Stimulated activated naive CD8-positive, alpha-beta T cell treated with anti-CD3 and anti-CD28 coated beads, Interleukin-15, amount 100 ng/mL, for 72 hours (primary cell): ENCODE measurements at regions not wholly inside any gene's neighbourhood (a gene's known extent, or its start where the extent isn't known, plus 50 kb on each side); places are given as distances from the start of the nearest gene placed in this dataset.

Source experiments
- ATAC-seq: fragments of 150-1000 bp; cut with Tn5 transposase; 2 replicates; pipeline ENCODE4 v1.10.0; 2021; ENCODE audit warnings: mild to moderate bottlenecking, moderate library complexity
- DNase-seq, 2 donors: peaks; one replicate each; pipeline ENCODE4 v3.0.0; 2021 to 2022
- H3K27ac Mint-ChIP-seq, 2 donors: one replicate each; pipeline ENCODE4 v1.8.0; 2022; ENCODE audit warnings: mild to moderate bottlenecking in 2 of 2, mixed read lengths in 2 of 2, moderate library complexity in 2 of 2
- H3K27me3 Mint-ChIP-seq: one replicate; pipeline ENCODE4 v1.8.0; 2022; ENCODE audit warnings: mixed read lengths
- H3K4me1 Mint-ChIP-seq: one replicate; pipeline ENCODE4 v1.8.0; 2022; ENCODE audit warnings: mild to moderate bottlenecking, mixed read lengths
- H3K4me3 Mint-ChIP-seq, 2 donors: one replicate each; pipeline ENCODE4 v1.8.0; 2022; ENCODE audit warnings: mild to moderate bottlenecking in 2 of 2, mixed read lengths in 2 of 2, moderate library complexity in 1 of 2
- H3K9me3 Mint-ChIP-seq, 2 donors: one replicate each; pipeline ENCODE4 v1.8.0; 2022; ENCODE audit warnings: mixed read lengths in 2 of 2

DNA sequence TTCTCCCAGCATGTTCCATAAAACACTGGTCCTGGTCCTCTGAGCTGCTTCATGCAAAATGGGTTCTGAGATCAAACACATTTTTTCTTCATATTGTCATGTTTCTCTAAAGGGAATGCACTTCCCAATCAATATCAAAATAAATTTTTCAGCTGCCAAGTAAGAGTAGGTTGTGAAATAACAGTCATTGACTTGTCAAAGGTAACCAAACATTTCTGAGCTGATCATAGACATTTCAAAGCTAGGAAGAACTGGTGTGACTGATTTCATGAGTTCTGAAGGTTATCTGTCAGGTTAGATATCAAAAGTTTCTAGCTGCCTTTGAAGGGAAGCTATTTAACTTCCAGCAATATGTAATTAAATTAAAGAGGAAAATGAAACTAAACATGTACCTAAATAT lies 770.9 kb downstream of the TBL1XR1 start:
- Mint-ChIP-seq H3K9me3 (no peaks in the 10 kb centered on the region), H3K4me1 (no peaks in the 10 kb centered on the region)

DNA sequence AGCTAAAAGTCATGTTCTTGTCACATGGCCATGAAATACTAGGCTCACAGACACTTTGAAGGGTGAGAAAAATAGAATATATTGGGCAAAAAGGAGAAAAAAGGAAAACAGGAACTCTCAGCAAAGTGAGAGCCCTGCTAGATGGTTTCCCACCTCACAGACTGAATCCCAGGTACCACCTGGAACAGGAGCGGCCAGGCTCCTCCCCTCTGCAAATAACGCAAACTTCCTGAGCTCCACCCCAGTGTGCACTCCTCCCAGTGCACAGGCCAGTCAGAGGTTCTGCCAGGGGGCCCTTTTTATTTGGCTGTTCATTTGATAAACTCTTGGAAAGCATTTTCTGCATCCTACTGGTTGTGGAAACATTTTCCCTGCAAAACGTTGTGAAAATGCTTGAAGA lies 780.4 kb downstream of the TBL1XR1 start:
- Mint-ChIP-seq H3K4me1 (no peaks in the 10 kb centered on the region), H3K9me3 (no peaks in the 10 kb centered on the region), H3K27ac (no peak overlapping the region), H3K27me3 (no peaks in the 10 kb centered on the region), H3K4me3 (no peak overlapping the region)
- ATAC-seq = no peak
- no peak for DNase-seq

More for the DNA sequence above, 770.9 kb downstream of the TBL1XR1 start:
- H3K27me3 Mint-ChIP-seq = no peaks in the 10 kb centered on the region
- ATAC-seq (no peak), DNase-seq (no peak)
- H3K27ac Mint-ChIP-seq = no peak overlapping the region
- H3K4me3 Mint-ChIP-seq = no peak overlapping the region

DNA sequence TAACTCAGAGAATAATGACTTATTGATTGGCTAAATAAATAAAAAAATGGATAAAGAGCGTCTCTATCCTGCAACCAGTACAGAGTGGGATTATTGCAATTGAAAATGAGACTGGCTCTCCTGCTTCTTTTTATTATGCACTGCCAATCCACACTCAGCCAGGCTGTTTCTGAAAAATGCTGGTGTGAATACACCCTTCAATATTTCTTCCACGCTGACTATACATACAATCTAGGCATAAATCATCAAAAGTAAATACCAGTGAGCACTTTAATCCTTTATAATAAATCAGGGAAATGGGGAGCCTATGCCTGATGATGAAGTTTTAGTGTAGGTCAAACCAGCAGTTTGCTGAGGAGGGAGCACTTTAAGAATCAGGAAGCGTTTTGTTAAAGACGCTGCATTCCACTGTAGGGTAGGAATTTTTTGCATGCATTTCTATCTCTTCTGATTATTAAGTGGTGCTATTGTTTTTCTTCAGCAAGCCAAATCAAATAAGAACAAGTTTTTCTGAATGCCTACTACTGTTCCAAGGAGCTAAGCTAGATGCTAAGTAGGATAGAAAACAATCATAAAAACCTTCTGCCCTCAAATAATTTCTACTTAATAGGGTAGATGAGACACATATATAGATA lies 781.5 kb downstream of the TBL1XR1 start:
- Mint-ChIP-seq H3K27me3 (no peaks in the 10 kb centered on the region), H3K9me3 (no peaks in the 10 kb centered on the region), H3K4me3 (no peak overlapping the region), H3K27ac (no peak overlapping the region), H3K4me1 (no peaks in the 10 kb centered on the region)
- DNase-seq = no peak
- ATAC-seq = no peak

DNA sequence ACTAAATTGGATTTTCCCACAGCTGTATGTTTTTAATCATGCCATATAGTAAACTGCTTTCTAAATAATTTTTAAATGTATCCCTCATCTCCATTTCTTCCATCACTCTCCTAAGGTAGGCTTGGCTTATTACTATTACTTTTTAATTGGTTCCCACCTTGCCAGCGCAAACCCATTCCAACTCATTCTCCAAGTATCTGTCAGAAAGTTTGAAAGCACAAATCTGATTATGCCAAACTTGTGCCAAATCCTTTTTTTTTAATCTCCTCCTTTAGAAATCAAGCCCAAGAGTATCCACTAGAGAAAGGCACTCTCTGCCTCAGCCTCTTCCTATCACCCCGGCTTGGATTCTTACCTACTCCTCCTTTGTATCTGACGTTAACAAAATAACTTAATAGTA lies 784.5 kb downstream of the TBL1XR1 start:
- H3K27me3 Mint-ChIP-seq = no peaks in the 10 kb centered on the region
- H3K9me3 Mint-ChIP-seq = no peaks in the 10 kb centered on the region
- H3K4me1 Mint-ChIP-seq = no peaks in the 10 kb centered on the region
- H3K4me3 Mint-ChIP-seq = no peak overlapping the region
- DNase-seq (no peak), ATAC-seq (no peak)
- H3K27ac Mint-ChIP-seq = no peak overlapping the region

DNA sequence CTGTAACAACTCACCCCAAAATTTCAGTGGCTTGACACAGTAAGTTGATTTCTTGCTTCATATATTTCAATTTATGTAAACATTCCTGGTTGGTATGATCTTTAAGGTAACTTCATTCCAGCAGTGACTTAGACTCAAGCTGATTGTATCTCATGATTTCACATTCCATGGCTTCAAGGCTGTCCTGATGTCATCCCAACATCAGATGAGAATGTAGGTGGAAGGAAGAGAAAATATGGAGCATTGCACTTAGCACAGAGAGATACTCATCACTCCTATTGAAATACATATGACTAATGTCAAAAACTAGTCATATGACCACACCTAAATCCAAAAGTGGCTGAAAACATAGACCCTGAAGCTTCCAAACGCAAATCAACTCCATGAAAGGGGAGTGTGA lies 793.8 kb downstream of the TBL1XR1 start:
- Mint-ChIP-seq H3K27ac (no peak overlapping the region), H3K4me3 (no peak overlapping the region), H3K27me3 (no peaks in the 10 kb centered on the region), H3K9me3 (no peaks in the 10 kb centered on the region), H3K4me1 (no peaks in the 10 kb centered on the region)
- DNase-seq = no peak
- no peak for ATAC-seq

DNA sequence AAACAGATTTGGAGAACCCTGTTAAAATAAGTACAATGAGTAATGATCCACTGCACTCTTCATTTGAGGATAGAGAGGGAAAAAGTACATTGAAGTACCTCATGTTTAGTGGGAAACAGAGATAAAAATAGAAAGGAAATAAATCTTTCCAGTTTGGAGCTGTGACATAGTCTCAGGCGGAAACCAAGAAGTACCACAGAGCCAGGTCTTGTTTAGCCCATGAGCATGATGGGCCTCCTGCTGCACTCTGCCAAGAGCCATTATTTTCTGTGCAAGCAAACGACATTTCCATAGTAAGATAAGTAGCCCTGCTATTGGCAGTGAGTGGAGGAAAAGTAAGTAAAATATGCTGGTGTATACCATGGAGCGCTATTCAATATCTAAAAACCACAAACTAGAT lies 796.1 kb downstream of the TBL1XR1 start:
- peaks cover 7% of the 10 kb centered on the region in 2 donors for H3K9me3 Mint-ChIP-seq
- DNase-seq = no peak

DNA sequence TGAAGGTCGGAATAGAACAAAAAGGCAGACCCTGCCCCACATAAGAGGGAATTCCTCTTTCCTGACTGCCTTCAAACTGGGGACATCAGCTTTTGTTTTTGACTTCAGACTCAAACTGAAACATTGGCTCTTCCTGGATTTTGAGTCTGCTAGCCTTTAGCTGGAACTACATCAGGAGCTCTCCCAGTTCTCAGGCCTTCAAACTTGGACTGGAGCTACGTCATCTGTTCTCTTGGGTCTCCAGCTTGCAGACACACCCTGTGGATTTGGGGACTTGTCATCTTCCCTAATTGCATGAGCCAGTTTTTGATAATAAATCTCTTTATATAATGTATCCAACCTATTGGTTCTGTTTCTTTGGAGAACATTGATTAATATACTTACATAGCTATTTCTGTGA lies 798.1 kb downstream of the TBL1XR1 start:
- no peak for DNase-seq
- H3K4me3 Mint-ChIP-seq = no peak overlapping the region
- no peaks in the 10 kb centered on the region for H3K27me3 Mint-ChIP-seq
- H3K9me3 Mint-ChIP-seq = peaks cover 7 to 12% of the 10 kb centered on the region in 2 donors
- H3K4me1 Mint-ChIP-seq = no peaks in the 10 kb centered on the region
- no peak overlapping the region for H3K27ac Mint-ChIP-seq
- ATAC-seq = no peak

More for the DNA sequence above, 796.1 kb downstream of the TBL1XR1 start:
- Mint-ChIP-seq H3K4me3 (no peak overlapping the region), H3K4me1 (no peaks in the 10 kb centered on the region), H3K27ac (no peak overlapping the region), H3K27me3 (no peaks in the 10 kb centered on the region)
- ATAC-seq = no peak

DNA sequence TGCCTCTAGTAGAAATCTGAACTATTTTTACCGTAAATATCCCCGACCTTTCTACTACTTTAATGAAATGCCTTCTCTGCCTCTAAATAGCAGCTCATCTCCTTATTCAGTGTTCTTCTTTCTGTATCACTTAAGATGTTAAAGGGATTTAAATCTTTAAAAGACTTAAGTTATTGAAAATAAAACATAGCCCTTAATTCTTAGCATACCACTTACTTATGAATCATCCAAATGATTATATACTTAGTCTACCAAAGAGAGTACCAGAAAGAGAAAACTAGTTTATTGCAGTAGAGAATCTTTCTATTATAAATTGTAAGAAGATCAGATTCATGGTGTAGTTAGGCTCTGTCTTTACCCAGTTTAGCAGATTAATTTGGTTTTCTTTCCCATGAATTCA lies 802.0 kb downstream of the TBL1XR1 start:
- H3K27ac Mint-ChIP-seq = no peak overlapping the region
- DNase-seq (no peak), ATAC-seq (no peak)
- H3K4me1 Mint-ChIP-seq = no peaks in the 10 kb centered on the region
- H3K27me3 Mint-ChIP-seq = no peaks in the 10 kb centered on the region
- H3K4me3 Mint-ChIP-seq = no peak overlapping the region
- H3K9me3 Mint-ChIP-seq = peaks cover 7 to 23% of the 10 kb centered on the region in 2 donors

DNA sequence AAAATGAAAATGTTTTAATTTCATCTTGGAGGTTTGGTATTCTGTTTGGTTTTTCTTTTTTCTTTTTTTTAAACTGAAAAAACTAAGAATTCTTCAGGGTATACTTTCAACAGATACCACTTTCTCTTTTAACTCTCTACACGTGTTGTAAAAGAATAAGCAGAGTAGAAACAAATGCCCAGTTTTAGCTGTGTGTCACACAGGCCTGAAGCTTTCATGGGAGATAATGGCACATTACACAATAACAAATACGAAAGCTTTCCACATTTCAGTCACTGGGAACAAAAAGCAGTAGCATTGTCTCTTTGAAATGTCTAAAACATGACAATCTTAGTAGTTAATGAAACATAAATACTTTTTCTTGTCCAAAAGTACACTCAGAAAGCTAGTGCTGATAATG lies 818.5 kb downstream of the TBL1XR1 start:
- no peak for DNase-seq
- ATAC-seq = no peak

DNA sequence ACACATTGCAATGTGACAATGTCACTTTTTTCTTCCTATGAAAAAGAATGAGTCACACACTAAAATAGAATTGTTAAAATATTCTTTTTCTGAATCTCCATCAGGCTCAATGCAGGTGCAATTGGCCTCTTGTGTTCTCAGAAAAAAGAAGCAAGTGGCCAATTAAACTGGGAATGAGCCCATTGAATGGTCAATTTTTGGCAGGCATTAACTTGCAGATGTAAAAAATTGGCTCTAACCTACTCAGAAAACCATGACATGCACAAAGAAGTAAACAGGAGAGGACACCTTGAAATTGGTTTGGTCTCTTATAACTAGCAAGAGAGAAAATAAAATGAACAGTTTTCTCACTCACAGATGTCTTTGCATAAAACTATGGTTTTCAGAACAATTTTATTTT lies 820.8 kb downstream of the TBL1XR1 start:
- ATAC-seq = no peak
- no peak overlapping the region for H3K27ac Mint-ChIP-seq
- H3K4me1 Mint-ChIP-seq = no peaks in the 10 kb centered on the region
- peaks cover 0 to 10% of the 10 kb centered on the region in 2 donors for H3K9me3 Mint-ChIP-seq
- no peaks in the 10 kb centered on the region for H3K27me3 Mint-ChIP-seq
- DNase-seq = no peak
- no peak overlapping the region for H3K4me3 Mint-ChIP-seq

More for the DNA sequence above, 818.5 kb downstream of the TBL1XR1 start:
- Mint-ChIP-seq H3K27ac (no peak overlapping the region), H3K9me3 (peaks cover 0 to 14% of the 10 kb centered on the region in 2 donors), H3K4me3 (no peak overlapping the region), H3K27me3 (no peaks in the 10 kb centered on the region), H3K4me1 (no peaks in the 10 kb centered on the region)

DNA sequence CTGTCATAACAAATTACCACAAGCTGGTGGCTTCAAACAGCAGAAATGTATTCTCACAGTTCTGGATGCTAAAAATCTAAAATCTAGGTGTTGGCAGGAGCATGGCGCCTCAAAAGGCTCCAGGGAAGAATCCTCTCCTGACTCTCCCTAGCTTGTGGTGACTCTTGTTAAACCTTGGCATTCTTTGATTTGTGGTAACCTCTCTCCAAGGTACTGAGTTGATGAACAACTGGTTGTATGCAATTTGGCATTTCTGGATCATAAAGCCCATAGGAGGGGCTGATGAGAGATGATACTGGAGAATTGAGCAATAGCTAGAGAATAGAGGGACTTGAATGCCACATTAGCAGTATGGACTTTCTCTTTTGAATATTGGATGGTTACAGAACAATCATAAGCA lies 821.8 kb downstream of the TBL1XR1 start:
- no peak for DNase-seq
- no peak overlapping the region for H3K4me3 Mint-ChIP-seq
- H3K27me3 Mint-ChIP-seq = no peaks in the 10 kb centered on the region
- H3K4me1 Mint-ChIP-seq = no peaks in the 10 kb centered on the region
- no peak for ATAC-seq
- no peak overlapping the region for H3K27ac Mint-ChIP-seq
- H3K9me3 Mint-ChIP-seq = peaks cover 0 to 7% of the 10 kb centered on the region in 2 donors

DNA sequence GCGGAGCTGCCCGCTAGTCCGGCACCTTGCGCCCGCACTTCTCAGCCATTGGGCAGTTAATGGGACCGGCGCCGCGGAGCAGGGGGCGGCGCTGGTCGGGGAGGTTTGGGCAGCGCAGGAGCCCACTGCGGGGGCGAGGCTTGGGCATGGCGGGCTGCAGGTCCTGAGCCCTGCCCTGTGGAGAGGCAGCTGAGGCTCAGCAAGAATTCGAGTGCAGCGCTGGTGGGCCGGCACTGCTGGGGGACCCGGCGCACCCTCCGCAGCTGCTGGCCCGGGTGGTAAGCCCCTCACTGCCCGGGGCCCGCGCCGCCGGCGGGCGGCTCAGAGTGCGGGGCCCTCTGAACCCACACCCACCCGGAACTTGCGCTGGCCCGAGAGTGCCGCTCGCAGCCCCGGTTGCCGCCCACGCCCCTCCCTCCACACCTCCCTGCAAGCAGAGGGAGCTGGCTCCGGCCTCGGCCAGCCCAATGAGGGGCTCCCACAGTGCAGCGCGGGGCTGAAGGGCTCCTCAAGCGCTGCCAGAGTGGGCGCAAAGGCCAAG lies 835.0 kb downstream of the TBL1XR1 start:
- Mint-ChIP-seq H3K27ac (no peak overlapping the region), H3K4me3 (no peak overlapping the region), H3K27me3 (no peaks in the 10 kb centered on the region), H3K4me1 (no peaks in the 10 kb centered on the region), H3K9me3 (peaks cover 0 to 9% of the 10 kb centered on the region in 2 donors)
- DNase-seq (no peak), ATAC-seq (peak; percentile 52)

DNA sequence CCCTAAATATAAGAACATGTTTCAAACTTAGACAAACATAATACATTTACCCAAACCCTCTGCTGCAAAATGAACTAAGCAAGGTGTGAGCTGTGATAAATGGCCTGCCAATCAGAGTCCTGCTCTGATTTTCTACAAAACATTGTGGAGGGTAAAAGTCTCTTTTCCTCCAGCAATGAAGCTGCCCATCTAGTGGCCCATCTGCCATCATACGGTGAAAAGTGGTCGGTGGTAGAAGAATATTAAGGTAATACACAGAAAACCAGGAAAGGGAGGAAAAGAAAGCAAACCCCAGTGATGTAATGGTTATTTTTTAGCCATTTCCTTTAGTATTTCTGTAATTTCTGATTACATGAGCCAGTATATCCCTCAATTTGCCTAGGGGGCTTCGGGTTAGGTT lies 838.1 kb downstream of the TBL1XR1 start:
- DNase-seq = no peak
- Mint-ChIP-seq H3K4me1 (no peaks in the 10 kb centered on the region), H3K27ac (no peak overlapping the region), H3K27me3 (no peaks in the 10 kb centered on the region), H3K9me3 (peaks cover 0 to 9% of the 10 kb centered on the region in 2 donors), H3K4me3 (no peak overlapping the region)
- ATAC-seq = no peak

DNA sequence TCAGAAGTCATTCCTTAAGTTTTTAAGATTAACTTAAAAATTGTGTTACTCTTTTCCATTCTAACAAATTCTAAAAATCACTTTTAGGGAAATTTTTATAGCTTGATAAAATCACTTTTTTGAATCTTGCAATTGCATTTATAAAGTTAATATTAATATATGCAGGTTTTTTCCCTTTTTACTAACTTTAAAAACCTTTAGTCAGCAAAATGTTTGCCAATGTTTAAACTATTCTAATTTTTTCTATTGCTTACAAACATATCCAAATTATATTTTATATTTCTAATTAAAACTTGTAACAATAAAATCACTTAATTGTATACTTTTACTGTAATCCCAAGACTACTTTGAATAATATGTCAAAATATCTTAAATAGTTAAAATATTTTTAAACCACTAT lies 839.4 kb downstream of the TBL1XR1 start:
- Mint-ChIP-seq H3K9me3 (peaks cover 0 to 9% of the 10 kb centered on the region in 2 donors), H3K27me3 (no peaks in the 10 kb centered on the region), H3K4me3 (no peak overlapping the region), H3K4me1 (no peaks in the 10 kb centered on the region), H3K27ac (no peak overlapping the region)
- DNase-seq = no peak
- no peak for ATAC-seq

DNA sequence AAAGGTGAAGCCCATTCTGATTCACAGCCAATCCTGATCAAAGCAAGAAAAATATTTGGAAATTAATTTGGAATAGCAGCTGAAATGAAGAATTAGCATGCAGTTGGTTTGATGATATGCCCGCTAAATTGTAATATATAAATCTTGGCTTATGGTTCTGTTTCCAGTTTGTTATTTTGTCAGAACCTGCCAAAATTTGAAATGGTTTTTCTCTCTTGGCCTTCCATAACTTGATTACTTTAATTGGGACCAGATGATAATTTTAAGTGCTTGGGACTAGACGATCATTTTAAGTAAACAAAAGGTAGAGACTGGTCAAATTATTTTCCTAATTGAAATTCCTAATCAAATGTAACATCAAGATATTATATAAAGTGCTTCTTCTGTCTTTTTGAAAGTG lies 842.4 kb downstream of the TBL1XR1 start:
- ATAC-seq (no peak), DNase-seq (no peak)
- H3K9me3 Mint-ChIP-seq = peaks cover 5 to 8% of the 10 kb centered on the region in 2 donors
- H3K4me1 Mint-ChIP-seq = no peaks in the 10 kb centered on the region
- no peaks in the 10 kb centered on the region for H3K27me3 Mint-ChIP-seq
- H3K4me3 Mint-ChIP-seq = no peak overlapping the region
- no peak overlapping the region for H3K27ac Mint-ChIP-seq

DNA sequence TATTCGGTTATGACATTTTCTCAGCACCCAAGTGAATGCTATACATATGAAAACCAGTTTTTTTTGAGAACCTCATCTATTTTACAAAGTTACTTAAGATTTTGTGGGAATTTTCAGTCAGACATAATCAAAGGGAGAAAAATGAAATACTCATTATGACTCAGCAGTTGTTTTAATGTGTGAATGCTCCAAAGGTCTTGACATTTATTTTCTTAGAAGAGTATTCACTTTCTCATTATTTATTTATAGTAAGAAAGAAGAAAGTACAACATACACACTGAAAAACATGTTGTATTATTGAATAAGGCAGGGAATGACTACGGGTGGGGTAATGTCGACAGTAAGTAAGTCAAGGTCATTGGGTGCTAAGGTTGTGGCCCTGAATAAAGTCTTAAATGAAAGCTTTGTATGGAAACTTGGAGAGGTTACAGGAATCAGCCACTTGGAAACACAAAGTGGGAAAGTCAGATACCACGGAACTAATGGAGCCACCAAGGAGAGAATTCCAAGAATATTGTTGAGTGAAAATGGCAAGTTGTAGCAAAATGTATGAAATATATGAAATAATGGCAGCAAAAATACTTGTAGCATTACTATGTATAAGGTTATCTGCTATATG lies 844.5 kb downstream of the TBL1XR1 start:
- Mint-ChIP-seq H3K4me1 (no peaks in the 10 kb centered on the region), H3K27me3 (no peaks in the 10 kb centered on the region), H3K4me3 (no peak overlapping the region), H3K27ac (no peak overlapping the region), H3K9me3 (peaks cover 8 to 10% of the 10 kb centered on the region in 2 donors)
- DNase-seq (no peak), ATAC-seq (no peak)
